ENCODE measurements at regions not wholly inside any gene's neighbourhood (a gene's known extent, or its start where the extent isn't known, plus 50 kb on each side); places are given as distances from the start of the nearest gene placed in this dataset.

DNA sequence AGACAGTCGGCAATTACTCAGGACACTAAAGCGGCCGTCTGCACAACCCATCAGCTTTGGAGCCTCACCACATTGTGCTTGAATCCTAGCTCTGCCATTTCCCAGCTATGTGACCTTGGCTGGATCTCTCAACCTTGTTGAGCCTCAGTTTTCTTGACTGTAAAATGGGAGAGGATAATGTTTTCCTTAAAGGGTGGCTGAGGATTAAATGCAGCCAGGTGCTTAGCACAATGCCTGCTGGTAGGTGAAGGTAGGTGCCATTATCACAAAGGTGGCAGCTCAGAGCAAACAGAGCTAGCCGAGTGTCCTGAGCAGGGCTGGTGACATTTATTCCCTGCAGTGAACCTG is 508.5 kb upstream of the ZMIZ1 start:
- DNase-seq (no peak), ATAC-seq (no peak), FAIRE-seq (no peak)
- H3K36me3 ChIP-seq = no peaks in the 10 kb centered on the region
- no peaks in the 10 kb centered on the region for H3K27me3 ChIP-seq
- intact Hi-C loops (cut with DNase I) = no loop called here
- H3K4me1 ChIP-seq = no peaks in the 10 kb centered on the region
- WGBS, 2 donors = 74 to 78% methylated on average over 4 of the region's 4 CpGs
- H3K4me3 ChIP-seq = no peak overlapping the region
- H3K9me3 ChIP-seq = no peaks in the 10 kb centered on the region
- TF ChIP-seq, protein P1, sequence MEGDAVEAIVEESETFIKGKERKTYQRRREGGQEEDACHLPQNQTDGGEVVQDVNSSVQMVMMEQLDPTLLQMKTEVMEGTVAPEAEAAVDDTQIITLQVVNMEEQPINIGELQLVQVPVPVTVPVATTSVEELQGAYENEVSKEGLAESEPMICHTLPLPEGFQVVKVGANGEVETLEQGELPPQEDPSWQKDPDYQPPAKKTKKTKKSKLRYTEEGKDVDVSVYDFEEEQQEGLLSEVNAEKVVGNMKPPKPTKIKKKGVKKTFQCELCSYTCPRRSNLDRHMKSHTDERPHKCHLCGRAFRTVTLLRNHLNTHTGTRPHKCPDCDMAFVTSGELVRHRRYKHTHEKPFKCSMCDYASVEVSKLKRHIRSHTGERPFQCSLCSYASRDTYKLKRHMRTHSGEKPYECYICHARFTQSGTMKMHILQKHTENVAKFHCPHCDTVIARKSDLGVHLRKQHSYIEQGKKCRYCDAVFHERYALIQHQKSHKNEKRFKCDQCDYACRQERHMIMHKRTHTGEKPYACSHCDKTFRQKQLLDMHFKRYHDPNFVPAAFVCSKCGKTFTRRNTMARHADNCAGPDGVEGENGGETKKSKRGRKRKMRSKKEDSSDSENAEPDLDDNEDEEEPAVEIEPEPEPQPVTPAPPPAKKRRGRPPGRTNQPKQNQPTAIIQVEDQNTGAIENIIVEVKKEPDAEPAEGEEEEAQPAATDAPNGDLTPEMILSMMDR (IDR thresholded peaks at IDR 0.05) = no peak
- H3K27ac ChIP-seq = no peak overlapping the region

DNA sequence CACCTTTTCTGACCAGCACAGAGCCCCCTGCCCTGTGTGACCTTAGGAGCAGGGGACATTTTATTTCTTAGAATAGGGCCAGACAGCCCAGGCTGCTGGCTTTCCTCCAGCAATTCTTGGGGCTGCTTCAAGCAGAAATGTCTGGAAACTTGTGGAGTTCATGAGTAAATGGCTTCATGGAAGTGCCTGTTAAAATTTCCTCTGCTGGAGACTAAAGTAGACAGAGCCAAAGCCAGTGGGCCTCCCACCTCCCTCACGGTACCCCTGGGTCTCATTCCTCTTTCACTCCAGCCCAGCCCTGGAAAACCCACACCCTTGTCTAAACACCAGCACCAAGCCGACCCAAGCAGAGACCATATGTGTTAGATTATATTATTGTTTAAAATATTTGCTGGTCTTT is 505.5 kb upstream of the ZMIZ1 start:
- Histone ChIP-seq H3K27ac (no peak overlapping the region), H3K9me3 (no peaks in the 10 kb centered on the region), H3K27me3 (no peaks in the 10 kb centered on the region), H3K4me3 (no peak overlapping the region), H3K4me1 (no peaks in the 10 kb centered on the region), H3K36me3 (no peaks in the 10 kb centered on the region)
- WGBS, 2 donors = 92 to 96% methylated on average over 2 of the region's 2 CpGs
- FAIRE-seq (no peak), ATAC-seq (no peak), DNase-seq (no peak)
- TF ChIP-seq, protein P1 (IDR thresholded peaks at IDR 0.05) = no peak
- intact Hi-C loops (cut with DNase I) = no loop called here

DNA sequence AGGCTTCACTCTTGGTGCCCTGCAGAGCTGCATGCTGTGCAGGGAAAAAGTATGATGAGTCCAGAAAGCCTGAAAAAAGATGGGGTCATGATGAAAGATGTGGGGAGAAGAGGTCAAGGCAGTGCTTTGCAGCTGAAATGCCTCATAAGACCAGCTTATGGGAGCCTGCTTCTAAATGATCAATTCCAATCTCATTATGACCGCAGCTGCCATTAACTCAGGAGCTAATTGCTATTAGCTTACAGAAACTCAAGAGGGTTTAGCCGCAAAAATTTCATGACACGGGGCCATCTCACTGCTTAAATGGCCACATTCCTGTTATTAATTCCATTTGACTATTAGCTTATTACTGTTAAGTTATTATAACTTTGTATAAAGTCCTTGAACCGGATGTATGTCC is 502.9 kb upstream of the ZMIZ1 start:
- Histone ChIP-seq H3K4me3 (no peak overlapping the region), H3K27me3 (no peaks in the 10 kb centered on the region), H3K9me3 (no peaks in the 10 kb centered on the region), H3K4me1 (no peaks in the 10 kb centered on the region), H3K36me3 (no peaks in the 10 kb centered on the region), H3K27ac (no peak overlapping the region)
- TF ChIP-seq, protein P1 (IDR thresholded peaks at IDR 0.05) = no peak
- FAIRE-seq = no peak
- no peak for DNase-seq
- WGBS, 2 donors = 83 to 94% methylated on average over 4 of the region's 4 CpGs
- intact Hi-C loops (cut with DNase I) = no loop called here
- ATAC-seq = no peak

DNA sequence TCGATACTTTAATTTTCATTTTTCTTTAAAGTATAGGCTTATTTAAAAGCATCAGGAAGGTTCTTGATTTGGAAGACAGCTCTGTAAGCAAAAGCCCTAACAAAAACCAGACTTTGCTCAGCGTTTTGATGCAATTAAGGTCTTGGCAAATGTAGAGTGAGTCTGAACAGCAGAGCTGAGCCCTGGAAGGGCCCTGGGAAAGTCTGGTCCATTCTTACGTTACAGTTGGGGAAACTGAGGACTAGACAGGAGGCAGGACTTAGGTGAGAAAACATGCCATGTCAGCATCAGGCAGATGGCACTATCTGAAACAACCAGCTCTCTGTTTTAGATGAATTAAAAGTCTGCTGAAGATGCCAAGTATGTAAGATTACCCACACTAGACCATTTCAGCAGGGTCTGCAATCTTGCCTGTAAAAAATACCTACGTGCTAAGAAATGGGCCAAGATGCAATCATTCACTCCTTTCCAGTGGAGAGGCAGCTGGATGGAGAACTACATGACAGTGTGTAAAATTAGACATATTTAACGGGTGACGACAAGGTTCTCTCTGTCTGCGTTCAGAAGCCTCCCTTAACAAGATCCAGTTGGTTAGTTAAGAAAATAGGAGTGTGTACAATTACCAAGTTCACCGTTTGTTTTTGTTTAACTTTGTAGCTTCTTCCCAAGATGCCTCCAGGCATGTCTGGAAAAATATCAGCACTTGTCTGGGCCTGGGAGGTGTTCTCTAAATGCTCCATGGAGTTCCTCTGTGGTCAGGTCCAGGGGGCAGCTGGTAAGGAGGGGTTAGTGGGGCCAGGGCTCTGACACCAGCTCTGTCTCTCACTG is 502.3 kb upstream of the ZMIZ1 start:
- no peak overlapping the region for H3K4me3 ChIP-seq
- TF ChIP-seq, protein P1 (IDR thresholded peaks at IDR 0.05) = no peak
- intact Hi-C loops (cut with DNase I) = no loop called here
- H3K4me1 ChIP-seq = no peaks in the 10 kb centered on the region
- FAIRE-seq (no peak), DNase-seq (no peak), ATAC-seq (no peak)
- 70 to 78% methylated on average over 8 of the region's 8 CpGs for WGBS, 2 donors
- no peaks in the 10 kb centered on the region for H3K9me3 ChIP-seq
- no peak overlapping the region for H3K27ac ChIP-seq
- H3K36me3 ChIP-seq = no peaks in the 10 kb centered on the region
- H3K27me3 ChIP-seq = no peaks in the 10 kb centered on the region

DNA sequence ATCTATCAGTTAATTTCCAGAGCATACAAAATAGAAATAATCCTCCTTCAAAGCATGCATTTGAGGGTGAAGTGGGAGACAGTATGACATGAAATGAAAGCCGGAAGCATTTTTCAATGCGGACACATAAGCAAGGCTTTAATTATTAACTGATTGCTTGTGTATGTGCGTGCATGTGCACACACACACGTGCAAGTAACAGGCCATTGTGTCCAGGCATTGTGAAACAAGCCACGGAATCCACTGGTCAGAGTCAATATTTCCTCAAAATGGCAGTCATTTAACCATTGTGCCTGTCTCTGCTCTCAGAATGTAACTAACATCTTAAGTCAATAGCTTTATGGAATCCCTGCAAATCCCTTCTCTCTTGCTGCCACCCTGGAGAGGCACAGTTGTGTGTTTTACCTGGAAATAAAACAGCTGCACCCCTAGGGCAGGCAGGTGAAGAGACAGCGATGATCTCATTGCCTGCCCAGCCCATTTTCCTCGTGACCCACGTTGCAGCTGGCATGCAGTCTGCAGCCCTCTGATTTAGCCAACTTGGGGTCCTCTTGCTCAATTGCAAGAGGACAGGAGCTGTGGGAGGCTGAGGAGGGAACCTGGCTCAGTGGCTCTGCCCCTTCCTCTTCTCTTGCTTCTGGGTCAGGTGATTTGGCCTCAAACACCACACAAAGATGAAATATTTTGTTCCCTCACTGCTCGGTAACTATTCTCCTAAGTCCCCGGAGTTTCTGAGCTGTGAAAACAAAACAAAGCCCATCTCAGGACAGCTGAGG is 500.9 kb upstream of the ZMIZ1 start:
- intact Hi-C loops (cut with DNase I) = no loop called here
- no peak for FAIRE-seq
- no peak for ATAC-seq
- no peaks in the 10 kb centered on the region for H3K36me3 ChIP-seq
- H3K27ac ChIP-seq = no peak overlapping the region
- H3K27me3 ChIP-seq = no peaks in the 10 kb centered on the region
- 72 to 77% methylated on average over 10 of the region's 10 CpGs for WGBS, 2 donors
- no peaks in the 10 kb centered on the region for H3K4me1 ChIP-seq
- TF ChIP-seq, protein P1 (IDR thresholded peaks at IDR 0.05) = no peak
- H3K9me3 ChIP-seq = no peaks in the 10 kb centered on the region
- DNase-seq = no peak
- no peak overlapping the region for H3K4me3 ChIP-seq

All from pancreas (tissue), 10 donors.